ENCODE measurements at regions not wholly inside any gene's neighbourhood (a gene's known extent, or its start where the extent isn't known, plus 50 kb on each side); places are given as distances from the start of the nearest gene placed in this dataset.

DNA sequence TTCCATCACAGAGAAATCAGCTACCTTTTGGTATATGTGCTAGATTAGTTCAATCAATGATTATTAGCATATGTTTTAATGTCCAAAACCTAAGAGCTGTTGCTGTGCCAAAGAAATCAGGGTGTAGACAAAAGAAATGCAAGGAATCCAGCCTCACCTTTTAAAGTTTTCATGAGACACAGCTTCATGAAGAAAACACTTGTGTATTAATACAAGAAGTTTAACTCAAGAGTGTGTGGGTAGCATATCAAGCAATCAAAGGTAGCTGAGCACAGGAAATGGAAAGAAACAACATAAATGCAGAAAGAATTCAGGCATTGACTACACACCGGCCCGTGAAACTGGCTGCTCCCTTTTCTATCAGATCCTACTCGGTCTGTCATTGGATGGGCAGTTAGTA, 76.0 kb upstream of the CAV2 start:
- DNase-seq = no peak

DNA sequence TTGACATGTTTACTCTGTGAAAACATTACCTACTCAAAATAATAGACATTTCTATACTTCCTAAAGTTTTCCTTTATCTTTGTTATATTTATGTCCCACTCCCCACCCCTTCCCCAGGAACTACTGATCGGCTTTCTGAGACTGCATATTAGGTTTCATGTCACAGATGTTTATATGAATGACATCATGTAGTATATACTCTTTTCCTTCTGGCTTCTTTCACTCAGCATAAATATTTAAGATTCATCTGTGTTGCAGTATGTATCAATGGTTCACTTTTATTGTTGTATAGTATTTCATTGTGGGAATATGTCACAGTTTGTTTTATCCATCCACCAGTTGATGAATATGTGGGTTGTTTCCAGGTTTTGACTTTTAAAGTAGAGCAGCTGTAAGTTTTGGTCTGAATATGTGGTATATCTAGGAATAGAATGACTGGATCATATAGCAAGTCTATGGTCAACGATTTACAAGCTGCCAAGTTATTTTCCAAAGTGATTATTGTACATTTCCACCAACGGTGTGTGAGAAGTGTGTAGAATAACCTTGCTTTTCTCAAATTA, 73.8 kb upstream of the CAV2 start:
- DNase-seq = no peak

DNA sequence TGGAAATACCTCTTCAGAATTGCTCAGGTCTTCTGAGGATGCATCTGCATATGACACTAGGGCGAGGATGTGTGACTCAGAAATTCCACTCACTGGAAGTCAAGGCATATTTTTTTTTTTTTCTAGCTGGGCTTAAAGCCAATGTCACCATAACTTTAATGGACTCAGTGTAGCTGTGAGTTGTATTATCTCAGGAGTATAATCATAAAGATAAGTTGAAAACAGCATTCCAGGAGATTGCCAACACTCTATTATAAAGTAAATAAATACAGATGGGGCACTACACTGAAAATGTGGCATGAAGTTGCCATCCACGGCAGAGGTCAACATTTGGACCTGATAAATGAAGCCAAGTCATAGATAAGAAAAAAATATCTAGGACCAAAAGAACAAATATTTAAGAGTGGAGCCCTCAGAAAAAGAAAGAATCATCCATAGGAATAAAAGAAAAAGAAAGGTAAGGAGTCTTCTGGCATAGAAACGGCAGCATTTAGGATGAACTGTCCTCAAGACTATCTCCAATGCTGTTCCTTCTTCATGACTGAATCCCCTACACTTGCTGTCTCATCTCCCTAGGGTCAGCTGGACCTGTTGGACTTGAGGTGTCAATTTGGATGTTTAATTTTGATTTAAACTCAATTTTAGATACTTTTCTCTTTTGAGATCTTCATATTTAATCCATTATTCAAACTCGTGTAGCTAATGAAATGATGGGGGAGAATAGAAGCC, 72.9 kb upstream of the CAV2 start:
- no peak for DNase-seq

DNA sequence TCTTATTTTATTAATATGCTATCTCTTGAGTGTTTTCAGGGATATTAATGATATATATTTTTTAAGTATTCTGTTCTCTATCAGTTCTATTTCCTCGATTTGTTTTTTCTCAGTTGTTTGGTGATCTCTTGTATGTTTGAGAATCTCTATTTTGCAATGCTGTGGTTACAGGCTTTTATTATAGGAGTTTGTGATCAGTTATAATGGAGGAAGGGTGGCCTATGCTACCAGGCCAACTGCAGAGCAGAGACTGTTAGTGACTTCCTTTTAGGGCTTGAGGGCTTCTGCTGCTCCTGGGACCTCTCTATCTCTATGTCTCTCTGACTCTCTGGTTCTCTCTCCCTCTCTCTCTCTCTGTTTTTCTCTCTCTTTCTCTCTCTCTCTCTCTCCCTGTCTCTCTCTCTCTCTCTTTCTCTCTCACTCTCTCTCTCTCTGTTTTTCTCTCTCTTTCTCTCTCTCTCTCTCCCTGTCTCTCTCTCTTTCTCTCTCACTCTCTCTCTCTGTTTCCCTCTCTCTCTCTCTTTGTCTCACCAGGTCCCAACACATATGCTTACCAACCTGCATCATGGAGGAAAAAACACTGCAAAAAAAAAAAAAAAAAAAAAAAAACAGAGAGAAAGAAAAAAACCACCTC, 69.4 kb upstream of the CAV2 start:
- DNase-seq = no peak

DNA sequence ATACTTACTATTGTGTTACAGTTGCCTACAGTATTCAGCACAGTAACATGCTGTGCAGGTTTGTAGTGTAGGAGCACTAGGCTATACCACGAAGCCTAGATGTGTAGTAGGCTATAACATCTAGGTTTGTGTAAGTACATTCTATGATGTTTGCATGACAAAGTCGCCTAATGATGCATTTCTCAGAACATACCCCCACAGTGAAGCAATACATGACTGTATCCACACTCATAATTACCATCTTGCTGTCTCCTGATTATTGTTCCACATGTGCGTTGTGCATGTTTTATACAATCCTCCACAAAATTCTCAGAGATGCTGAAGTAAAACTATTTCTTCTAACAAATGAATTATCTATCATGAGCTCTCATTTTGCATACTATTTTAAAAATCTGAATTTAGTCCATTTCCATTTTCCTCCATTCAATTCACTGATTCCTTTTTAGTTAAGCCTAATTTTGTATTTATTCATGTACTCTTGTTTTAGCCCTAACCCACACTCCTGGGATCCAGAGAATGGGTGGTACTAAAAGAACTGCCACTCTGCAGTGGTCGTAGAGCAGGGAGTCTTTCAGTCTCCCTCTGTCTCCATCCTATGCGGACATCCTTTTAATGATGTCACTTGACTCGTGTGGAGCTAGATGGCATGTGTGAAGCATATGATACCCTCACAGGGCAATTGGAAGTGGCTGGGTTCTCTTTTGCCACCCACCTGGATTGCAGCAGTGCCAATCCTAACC, 67.6 kb upstream of the CAV2 start:
- no peak for DNase-seq

DNA sequence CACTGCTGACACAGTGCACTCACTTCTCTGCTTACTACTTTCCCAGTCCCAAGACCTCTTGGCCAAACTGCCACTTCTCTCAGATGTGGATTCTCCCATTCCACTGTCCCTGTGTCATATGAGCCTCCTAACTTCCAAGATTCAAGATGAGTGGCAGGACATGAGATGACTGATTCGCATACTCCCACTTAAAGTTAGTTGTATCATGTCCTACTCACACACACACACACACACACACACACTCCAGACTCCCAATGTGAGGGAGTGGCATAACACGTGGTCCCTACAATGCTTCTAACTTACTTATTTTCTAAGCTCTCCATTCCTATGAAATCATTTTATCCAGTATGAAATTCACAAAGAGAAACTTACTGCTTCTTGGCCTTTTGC, 67.0 kb upstream of the CAV2 start:
- DNase-seq = no peak

DNA sequence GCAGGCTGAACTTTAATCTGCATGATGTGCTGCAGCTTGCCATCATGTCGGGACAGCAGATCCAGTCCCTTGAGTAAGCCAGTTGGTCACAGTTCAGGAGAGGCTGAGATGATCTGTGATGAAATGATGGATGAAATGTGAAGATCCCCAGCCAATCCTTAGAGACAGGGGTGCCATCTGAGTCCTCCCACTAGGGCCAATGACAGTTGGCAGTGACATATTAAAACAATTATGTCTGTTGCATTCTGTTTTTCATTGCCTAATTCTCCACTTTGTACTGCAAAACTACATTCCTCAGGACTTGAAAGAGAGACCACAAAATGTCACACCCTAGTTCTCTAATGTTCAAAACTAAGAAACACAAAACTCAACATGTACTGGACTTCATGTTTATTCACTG, 66.3 kb upstream of the CAV2 start:
- no peak for DNase-seq

DNA sequence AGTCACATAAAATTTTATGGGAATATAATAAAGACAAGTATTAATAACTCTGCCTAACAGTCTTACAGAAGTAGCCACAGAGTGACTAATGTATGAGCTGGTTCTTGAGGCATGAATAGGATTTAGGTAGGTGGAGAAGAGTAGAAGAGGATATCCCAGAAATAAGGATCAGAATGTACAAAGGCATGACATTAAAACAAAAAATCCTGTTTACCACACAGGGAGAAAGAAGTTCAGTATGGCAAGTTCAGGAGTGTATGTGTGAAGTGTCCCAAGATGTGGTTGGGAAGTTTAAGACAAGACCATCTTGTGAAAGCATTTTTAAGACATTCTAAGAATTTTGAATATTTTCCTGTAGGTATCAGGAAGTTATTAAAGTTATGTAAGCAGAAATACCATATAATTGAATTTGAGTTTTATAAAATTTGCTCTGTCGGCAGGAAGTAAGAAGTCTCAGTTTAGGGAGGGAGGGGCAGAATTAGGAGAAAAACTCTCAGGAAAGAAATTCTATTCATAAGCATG, 64.7 kb upstream of the CAV2 start:
- no peak for DNase-seq

DNA sequence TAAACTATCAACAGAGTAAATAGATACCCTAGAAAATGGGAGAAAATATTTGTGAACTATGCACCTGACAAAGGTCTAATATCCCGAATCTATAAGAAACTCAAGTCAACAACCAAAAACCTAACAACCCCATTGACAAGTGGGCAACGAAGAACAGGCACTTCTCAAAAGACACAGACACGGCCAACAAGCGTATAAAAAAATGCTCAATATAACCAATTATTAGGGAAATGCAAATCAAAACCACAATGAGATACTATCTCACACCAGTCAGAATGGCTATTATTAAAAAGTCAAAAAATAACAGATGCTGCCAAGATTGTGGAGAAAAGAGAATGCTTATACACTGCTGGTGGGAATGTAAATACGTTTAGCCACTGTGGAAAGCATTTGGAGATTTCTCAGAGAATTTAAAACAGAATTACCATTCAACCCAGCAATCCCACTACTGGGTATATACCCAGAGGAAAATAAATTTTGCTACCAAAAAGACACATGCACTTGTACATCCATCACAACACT, 63.2 kb upstream of the CAV2 start:
- no peak for DNase-seq

DNA sequence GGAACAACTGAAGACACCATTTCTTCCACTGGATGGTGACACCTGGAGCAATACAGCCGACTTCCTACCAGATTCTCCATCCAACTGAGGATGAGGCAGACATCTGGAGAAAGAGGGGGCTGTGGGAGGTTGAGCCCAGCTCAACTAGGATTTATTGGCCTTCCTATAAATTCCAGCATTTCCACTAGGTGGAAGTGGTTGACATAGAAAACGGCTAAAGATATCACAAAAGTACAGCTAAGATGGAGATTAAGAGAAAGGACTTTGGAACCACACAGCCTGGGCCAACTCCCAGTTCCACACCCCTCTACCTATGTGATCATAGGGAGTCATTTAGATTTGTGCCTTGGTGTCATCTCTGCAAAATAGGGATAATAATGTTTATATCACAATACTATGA, 61.3 kb upstream of the CAV2 start:
- DNase-seq = no peak

DNA sequence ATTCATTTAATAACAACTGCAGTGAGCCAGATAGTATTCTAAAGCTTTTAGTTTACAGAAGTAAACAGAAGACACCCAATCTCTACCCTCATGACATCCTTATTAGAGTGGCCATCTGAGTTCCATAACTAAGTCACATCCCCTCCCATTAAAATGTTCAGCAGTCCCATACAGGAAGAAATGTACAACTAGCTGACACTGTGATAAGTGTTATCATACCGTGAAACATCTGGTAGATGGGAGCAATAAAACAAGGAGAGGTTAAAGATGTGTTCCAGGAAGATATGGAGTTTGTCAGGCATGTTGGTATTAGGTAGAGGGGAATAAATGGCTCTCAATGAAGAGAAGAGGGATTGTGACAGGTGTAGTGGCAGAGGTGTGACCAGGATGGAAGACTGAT, 60.5 kb upstream of the CAV2 start:
- DNase-seq = no peak

DNA sequence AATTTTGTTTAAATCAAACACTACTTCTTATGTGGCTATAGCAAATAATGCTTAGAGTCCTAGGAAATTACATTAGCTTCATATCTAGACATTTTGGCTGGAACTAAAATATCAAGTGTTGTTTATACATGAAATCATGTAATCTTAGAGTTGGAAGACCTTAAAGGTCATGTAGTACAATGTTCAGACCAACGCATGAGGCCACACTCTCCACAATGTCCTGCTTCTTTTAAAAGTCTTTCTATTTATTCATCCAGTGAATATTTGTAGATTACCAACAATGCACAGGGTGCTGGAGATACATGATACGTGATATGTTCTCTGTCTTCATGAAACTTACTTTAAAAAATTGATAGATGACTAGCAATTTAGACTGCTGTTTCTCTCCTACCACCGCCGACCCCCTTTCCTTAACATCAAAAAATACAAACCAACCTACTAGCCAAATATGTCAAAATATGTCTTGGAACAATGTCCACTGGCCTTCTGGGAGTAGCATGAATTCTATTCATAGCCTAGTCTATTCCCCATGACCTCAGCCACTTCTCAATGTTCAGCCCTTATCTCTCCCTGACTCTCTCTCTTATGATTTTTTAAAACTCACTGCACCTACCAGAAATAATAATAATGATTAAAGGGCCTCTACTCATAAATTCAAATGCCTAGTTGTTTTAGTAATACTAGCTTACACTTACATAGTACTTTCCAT, 59.5 kb upstream of the CAV2 start:
- DNase-seq = no peak

DNA sequence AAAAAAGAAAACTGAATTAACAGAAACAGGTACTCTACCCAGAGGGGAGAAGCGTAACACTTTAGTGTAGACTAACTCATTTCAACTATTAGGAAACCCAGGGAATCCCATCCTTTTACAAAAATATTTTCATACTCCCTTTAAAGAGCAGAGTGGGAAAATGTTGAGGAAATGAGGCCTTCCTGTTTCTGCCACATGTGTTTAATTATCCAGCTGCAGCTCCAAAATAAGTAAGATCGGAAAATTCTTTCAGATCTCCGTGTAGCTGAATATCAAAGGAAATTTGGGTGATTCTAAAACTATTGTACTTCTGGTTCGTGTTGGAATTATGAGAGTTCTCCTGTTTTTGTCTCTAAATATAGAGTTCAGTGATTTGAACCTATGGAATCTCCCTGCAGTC, 58.0 kb upstream of the CAV2 start:
- DNase-seq = no peak

DNA sequence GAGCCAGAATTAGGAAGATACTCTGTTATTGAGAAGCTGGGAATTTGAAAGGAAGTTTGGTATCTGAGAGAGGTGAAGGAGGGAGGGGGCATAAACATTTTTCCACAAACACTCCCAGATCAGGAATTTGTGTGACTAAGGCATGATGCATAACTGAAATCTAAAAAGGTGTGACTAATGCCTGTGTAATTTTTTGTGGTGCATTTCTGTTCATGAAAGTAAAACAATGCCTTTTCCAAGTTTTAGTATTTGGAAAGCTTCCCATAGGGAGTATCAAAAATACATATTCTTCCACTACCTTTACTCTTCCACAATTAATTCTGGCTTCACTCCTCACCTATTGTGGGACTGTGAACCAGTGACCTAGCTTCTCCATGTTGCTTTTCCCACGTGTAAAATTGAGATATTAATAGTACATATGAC, 56.4 kb upstream of the CAV2 start:
- DNase-seq = no peak

DNA sequence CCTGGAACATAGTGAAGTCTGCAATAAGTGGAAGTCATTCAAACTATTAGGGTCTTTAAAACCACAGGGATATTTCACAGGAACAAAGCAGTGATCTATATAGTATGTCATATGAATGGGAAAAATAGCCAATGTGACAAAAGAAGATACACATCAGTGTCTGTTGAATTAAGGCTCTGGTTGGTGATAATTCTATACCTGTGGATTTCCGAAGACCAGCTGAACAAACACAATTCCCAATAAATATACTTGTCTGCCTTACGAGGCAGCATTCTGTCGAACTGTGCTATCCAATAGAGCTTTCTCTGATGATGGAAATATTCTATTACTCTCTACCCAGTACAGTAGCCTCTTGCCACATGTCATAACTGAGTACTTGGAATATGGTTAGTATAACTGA, 55.9 kb upstream of the CAV2 start:
- DNase-seq = no peak

DNA sequence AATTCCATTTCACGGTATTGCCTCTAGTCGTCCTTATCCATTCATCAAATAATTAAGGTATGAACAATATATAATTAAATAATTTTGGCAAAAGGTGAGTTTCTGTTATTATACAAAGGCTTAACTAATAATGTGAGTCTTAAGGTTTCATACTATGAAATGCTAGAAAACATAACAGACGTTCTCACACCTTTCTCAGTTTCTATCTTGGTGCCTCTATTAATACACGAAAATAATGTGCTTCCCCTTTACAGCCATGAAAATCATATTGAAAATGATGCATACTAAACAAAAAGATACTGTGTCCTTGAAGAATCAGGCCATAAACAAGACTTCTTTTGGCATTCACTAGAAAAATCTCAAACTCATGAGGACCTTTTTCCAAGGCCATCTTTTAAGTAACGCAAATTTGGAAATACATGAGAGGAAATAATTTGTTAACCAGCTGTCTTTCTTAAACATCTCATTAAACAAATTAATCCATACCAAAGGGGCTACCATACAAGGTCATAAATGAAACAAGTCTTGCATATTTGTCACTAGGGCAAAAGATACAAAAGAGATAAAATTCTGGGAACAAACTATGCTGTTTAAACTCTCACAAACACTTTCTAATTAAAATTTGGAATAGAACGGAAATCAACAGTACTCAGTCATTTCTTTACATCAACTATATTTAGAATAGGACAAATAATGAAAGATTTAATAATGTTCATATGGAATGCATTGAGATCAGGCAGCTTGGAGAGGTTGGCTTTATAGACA, 53.9 kb upstream of the CAV2 start:
- no peak for DNase-seq

DNA sequence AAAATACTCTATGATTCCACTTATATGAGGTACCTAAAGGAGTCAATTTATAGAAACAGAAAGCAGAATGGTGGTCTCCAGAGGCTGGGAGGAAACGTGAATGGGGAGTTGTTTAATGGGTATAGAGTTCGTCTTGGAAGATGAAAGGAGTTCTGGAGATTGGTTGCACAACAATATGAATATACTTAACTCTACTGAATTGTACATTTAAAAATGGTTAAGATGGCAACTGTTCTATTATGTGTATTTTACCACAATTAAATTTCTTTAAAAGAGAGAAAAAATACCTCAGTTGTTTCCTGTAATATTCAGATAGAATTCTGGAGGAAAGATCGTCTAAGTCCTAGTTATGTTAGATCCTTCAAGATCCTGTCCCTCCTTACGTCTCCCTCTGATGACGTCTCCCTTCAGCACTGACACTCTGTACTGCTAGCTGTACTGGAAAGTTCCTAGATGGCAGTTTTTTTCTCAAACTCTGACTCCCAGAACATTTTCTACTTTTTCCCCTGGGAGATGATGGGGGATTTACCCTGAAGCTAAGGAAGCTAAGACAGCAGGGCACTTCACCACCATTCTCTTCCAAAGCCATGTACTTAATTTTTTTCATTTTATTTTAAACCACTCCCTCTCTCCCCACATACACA, 53.2 kb upstream of the CAV2 start:
- DNase-seq = no peak

DNA sequence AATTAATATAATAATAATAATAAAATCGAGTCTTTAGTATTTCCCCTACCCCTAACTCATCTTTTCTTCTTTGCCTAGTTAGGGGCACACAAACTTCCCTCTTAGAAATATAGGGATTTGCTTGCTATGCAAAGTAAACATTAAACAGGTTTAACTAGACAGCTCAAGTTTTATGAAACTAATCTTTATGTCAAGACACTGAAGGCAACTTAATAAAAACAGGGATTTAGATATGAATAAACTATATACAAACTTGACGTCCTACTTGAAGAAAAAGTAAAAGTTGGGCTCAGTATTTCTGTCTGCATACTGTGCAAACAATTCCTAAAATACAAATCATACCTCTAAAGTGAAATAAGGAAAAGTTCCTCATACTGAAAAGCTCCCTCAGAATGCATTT, 52.1 kb upstream of the CAV2 start:
- no peak for DNase-seq

DNA sequence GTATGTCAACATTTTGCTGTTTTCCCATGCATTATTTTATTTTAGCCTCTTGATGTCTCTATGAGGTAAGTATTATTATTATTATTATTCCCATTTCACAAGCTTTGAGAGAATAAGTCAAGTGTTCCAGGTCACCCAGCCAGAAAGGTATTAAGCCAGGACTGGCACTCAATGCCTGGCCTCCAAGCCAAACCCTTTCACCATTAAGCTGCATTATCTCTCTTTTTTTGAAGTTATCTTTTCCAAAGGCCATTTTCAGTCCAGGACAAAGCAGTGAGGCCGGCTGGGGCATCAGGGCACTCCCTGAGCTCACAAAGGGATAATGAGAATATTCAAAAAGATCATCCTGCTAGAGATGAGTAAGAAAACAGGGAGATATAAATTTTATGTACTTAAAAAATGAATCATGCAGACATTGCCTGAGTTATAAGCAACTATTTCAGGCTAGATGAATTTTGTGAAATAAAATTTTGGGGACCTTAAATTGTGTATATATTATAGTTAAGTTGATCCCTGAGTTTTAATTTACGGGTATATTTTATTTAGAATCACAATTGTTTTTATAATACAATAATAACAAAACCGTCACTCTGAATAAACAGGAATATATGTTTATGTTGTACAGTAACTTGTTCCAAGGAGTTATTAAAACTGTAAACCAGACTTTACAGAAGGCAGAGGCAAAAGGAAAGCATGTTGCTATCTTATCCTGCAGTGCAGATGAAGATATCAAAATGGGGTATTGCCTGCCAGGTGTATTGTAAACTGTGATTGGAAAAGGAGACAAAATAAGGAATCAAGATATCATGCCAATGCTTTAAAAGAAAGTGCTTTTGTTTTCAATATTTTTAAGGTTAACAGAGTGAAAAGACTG, 51.3 kb upstream of the CAV2 start:
- no peak for DNase-seq

DNA sequence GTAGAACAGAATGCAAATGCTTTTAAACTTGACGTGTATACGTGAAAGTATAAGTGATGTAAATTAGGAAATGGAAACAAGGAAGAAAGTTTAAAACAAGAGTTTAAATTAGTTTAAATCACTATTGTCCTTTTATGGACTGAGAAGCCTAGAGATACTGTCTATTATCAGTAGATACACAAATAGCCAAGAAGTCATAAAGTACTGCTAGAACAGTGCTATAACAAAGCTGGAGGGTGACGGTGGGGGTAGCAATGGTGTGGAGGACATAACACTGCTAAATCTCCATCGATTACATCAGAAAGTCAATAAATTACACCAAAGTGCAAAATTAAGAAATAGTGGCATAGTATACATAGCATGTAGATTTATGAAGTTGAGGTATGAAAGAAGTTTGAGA, 50.1 kb upstream of the CAV2 start:
- no peak for DNase-seq
